SK-N-SH (cell line): ENCODE measurements at regions not wholly inside any gene's neighbourhood (a gene's known extent, or its start where the extent isn't known, plus 50 kb on each side); places are given as distances from the start of the nearest gene placed in this dataset.

Experiments used
- CTCF ChIA-PET: fragments of 300-600, 350-600 bp; formaldehyde crosslinking; extraction: SDS; loops from one replicate; lab custom pipeline; 2021; lab: Yijun Ruan, JAX
- POLR2A ChIA-PET: fragments of 350-600 bp; sonication (Branson Sonifier 250); formaldehyde crosslinking; extraction: SDS; loops from one replicate; lab custom pipeline; 2020; ENCODE audit warnings: antibody characterized with exemption, inconsistent platforms; lab: Yijun Ruan, JAX
- DNase-seq: peaks from one replicate; pipeline ENCODE4 v3.0.0; 2012
- H2AFZ ChIP-seq: fragments of 200-600 bp; sonication (generic); 2 replicates; pipeline ENCODE4 v1.8.1; 2016; ENCODE audit warnings: antibody characterized with exemption, mild to moderate bottlenecking, low read depth
- H3F3A ChIP-seq: fragments of 200-600 bp; sonication (generic); replicated peaks from 2 replicates; pipeline ENCODE3; 2016; ENCODE audit warnings: antibody characterized with exemption, mild to moderate bottlenecking; ENCODE audit not compliant: insufficient read depth
- H3K27ac ChIP-seq, 2 experiments: fragments of 200-500 bp in 1 of 2; fragments of 200-600 bp in 1 of 2; sonication (Bioruptor generic) in 1 of 2; sonication (generic), shearing (Covaris generic) in 1 of 2; 2 replicates each; pipeline versions ENCODE4 v1.5.1 to v1.6.1; 2014 to 2016; ENCODE audit warnings: low read depth in 2 of 2, inconsistent platforms in 1 of 2, low read length in 1 of 2, mild to moderate bottlenecking in 1 of 2, mixed read lengths in 1 of 2
- H3K27me3 ChIP-seq: fragments of 200-600 bp; sonication (generic), shearing (Covaris generic); 2 replicates; pipeline ENCODE4 v1.6.1; 2016; ENCODE audit warnings: mixed run types; ENCODE audit not compliant: insufficient read depth
- H3K36me3 ChIP-seq, 2 experiments: fragments of 200-500 bp in 1 of 2; fragments of 200-600 bp in 1 of 2; sonication (Bioruptor generic) in 1 of 2; sonication (generic) in 1 of 2; replicated peaks in 1 of 2; 2 replicates each; pipeline versions ENCODE3 to v1.5.1; 2014 to 2016; ENCODE audit warnings: low read length in 1 of 2, mild to moderate bottlenecking in 1 of 2; ENCODE audit not compliant: insufficient read depth in 2 of 2, control insufficient read depth in 1 of 2
- H3K4me1 ChIP-seq, 2 experiments: fragments of 200-500 bp in 1 of 2; fragments of 200-600 bp in 1 of 2; sonication (Bioruptor generic) in 1 of 2; sonication (generic), shearing (Covaris generic) in 1 of 2; 2 replicates each; pipeline versions ENCODE4 v1.5.1 to v1.6.1; 2014 to 2016; ENCODE audit warnings: low read depth in 1 of 2, low read length in 1 of 2, mixed run types in 1 of 2; ENCODE audit not compliant: insufficient read depth in 2 of 2, control insufficient read depth in 1 of 2
- H3K4me2 ChIP-seq: fragments of 200-600 bp; sonication (generic), shearing (Covaris generic); 2 replicates; pipeline ENCODE4 v1.6.1; 2017; ENCODE audit warnings: mixed run types
- H3K4me3 ChIP-seq, 2 experiments: fragments of 200-500 bp in 1 of 2; fragments of 200-600 bp in 1 of 2; sonication (Bioruptor generic) in 1 of 2; sonication (generic), shearing (Covaris generic) in 1 of 2; 2 replicates each; pipeline versions ENCODE4 v1.5.1 to v1.8.1; 2014 to 2016; ENCODE audit warnings: low read depth in 2 of 2, inconsistent platforms in 1 of 2, low read length in 1 of 2, mild to moderate bottlenecking in 1 of 2, mixed read lengths in 1 of 2, moderate library complexity in 1 of 2
- H3K79me2 ChIP-seq: fragments of 200-600 bp; sonication (generic); 2 replicates; pipeline ENCODE4 v1.8.1; 2017; ENCODE audit warnings: mild to moderate bottlenecking; ENCODE audit not compliant: insufficient read depth
- H3K9ac ChIP-seq: fragments of 200-600 bp; sonication (generic); 2 replicates; pipeline ENCODE4 v1.6.1; 2017; ENCODE audit warnings: mixed run types
- H3K9me2 ChIP-seq: fragments of 200-600 bp; sonication (generic); 2 replicates; pipeline ENCODE4 v1.6.1; 2017; ENCODE audit warnings: mixed run types
- H3K9me3 ChIP-seq: fragments of 200-600 bp; sonication (generic); 2 replicates; pipeline ENCODE4 v1.6.1; 2017; ENCODE audit warnings: mixed run types, mild to moderate bottlenecking, moderate library complexity
- H4K20me1 ChIP-seq: fragments of 200-600 bp; sonication (generic); 2 replicates; pipeline ENCODE4 v1.6.1; 2017; ENCODE audit warnings: mild to moderate bottlenecking, mixed run types; ENCODE audit not compliant: insufficient read depth
- FOXM1 ChIP-seq: IDR thresholded peaks from 2 replicates; pipeline ENCODE4 v1.4.0; 2012; ENCODE audit warnings: low read depth, mild to moderate bottlenecking
- GABPA ChIP-seq: IDR thresholded peaks from 2 replicates; pipeline ENCODE4 v1.4.0; 2012; ENCODE audit warnings: low read depth, mild to moderate bottlenecking
- MEF2A ChIP-seq: IDR thresholded peaks from 2 replicates; pipeline ENCODE4 v1.4.0; 2012; ENCODE audit warnings: low read depth, borderline replicate concordance
- NFIC ChIP-seq: IDR thresholded peaks from 2 replicates; pipeline ENCODE4 v1.4.0; 2012; ENCODE audit warnings: borderline replicate concordance
- NRF1 ChIP-seq: IDR thresholded peaks from 2 replicates; pipeline ENCODE4 v1.6.1; 2012; ENCODE audit warnings: low read depth, mild to moderate bottlenecking, low read length
- RCOR1 ChIP-seq: fragments of 150-350 bp; IDR thresholded peaks from 2 replicates; pipeline ENCODE4 v1.6.1; 2017; ENCODE audit warnings: antibody characterized with exemption, low read length
- SIN3A ChIP-seq: IDR thresholded peaks from 2 replicates; pipeline ENCODE4 v1.6.1; 2012; ENCODE audit warnings: low read depth, mild to moderate bottlenecking, low read length, moderate library complexity, borderline replicate concordance
- SMC3 ChIP-seq: IDR thresholded peaks from 2 replicates; pipeline ENCODE4 v1.6.1; 2012; ENCODE audit warnings: low read depth, low read length, improper control_type of control experiment
- TAF1 ChIP-seq: IDR thresholded peaks from 2 replicates; pipeline ENCODE4 v1.6.1; 2012; ENCODE audit warnings: low read depth, mild to moderate bottlenecking, low read length, moderate library complexity, borderline replicate concordance
- YY1 ChIP-seq: IDR thresholded peaks from 2 replicates; pipeline ENCODE4 v1.4.0; 2012; ENCODE audit warnings: low read depth, mild to moderate bottlenecking
- WGBS: methylation state at CpG from one replicate; pipeline ENCODE4 v1.1.6; 2017; ENCODE audit warnings: low lambda C conversion rate; 5-methylcytosine and 5-hydroxymethylcytosine counted together
- TF ChIP-seq, protein P1 (sequence below): IDR thresholded peaks from 2 replicates; pipeline ENCODE4; 2012
- TF ChIP-seq, protein P2 (sequence below): fragments of 200-600 bp; sonication (generic); IDR thresholded peaks from 2 replicates; pipeline ENCODE4 v1.6.1; 2017; ENCODE audit warnings: antibody characterized with exemption, mild to moderate bottlenecking, moderate library complexity
- TF ChIP-seq, protein P3 (sequence below): IDR thresholded peaks from 2 replicates; pipeline ENCODE4 v1.4.0; 2012; ENCODE audit warnings: low read depth, borderline replicate concordance
- TF ChIP-seq, protein P4 (sequence below): IDR thresholded peaks from 2 replicates; pipeline ENCODE4 v1.4.0; 2012; ENCODE audit warnings: low read depth
- TF ChIP-seq, protein P5 (sequence below): fragments of 150-350 bp; IDR thresholded peaks from 2 replicates; pipeline ENCODE4 v1.6.1; 2017; ENCODE audit warnings: antibody characterized with exemption, low read length, low read depth, borderline replicate concordance

DNA sequence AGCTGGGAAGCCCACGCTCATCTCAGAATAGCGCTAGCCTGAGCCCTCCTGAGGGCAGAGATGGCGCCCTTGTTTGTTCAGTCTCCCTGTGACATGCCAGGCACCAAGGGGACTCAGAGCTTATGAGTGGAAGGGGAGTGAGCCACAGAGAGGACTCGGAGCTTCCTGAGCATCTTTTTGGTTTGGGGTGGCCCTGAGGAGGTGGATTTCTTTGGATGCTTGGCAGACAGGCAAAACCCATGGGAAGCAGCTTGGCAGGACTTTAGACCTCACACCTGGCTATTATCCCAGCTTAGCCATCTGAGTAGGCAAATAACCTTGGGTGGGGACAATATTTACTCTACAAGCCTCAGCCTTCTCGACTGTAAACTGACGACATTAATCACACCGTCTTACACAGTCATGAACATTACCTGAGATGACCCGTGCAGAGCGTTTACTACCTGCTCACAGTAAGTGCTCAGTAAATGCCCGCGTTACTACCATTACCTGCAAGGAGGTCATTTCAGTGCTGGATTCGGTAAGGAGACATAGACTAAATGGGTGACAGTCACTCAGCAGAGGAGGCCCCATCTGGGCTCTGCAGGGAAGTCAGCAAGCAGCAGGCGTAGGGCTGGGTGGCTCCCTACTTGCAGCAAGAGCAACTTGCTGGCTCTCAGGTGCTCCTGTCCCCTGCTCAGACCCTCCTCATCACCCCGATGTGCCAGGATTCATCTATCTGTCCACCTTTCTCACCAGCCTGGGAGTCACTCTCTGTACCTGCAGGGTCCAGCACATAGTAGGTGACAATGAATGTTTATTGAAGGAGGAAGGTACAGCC is 54.9 kb downstream of the KLHDC7A start:
- Histone ChIP-seq H3K9me2 (no peaks in the 10 kb centered on the region), H3K27me3 (no peaks in the 10 kb centered on the region), H2AFZ (no peak overlapping the region), H3K4me2 (no peak overlapping the region), H3K79me2 (no peaks in the 10 kb centered on the region), H3K4me3 (no peak overlapping the region), H3K27ac (no peak overlapping the region), H4K20me1 (no peaks in the 10 kb centered on the region), H3F3A (no peaks in the 10 kb centered on the region), H3K9me3 (no peaks in the 10 kb centered on the region), H3K36me3 (no peaks in the 10 kb centered on the region), H3K4me1 (peaks cover 0 to 3% of the 10 kb centered on the region in 2 experiments; a peak in 1 of 4 replicates), H3K9ac (no peak overlapping the region)
- TF ChIP-seq GABPA, result no peak
- TF ChIP-seq, protein P1, sequence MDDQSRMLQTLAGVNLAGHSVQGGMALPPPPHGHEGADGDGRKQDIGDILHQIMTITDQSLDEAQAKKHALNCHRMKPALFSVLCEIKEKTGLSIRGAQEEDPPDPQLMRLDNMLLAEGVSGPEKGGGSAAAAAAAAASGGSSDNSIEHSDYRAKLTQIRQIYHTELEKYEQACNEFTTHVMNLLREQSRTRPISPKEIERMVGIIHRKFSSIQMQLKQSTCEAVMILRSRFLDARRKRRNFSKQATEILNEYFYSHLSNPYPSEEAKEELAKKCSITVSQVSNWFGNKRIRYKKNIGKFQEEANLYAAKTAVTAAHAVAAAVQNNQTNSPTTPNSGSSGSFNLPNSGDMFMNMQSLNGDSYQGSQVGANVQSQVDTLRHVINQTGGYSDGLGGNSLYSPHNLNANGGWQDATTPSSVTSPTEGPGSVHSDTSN, result no peak
- TF ChIP-seq SMC3, result no peak
- no peak for TF ChIP-seq FOXM1
- no peak for TF ChIP-seq NFIC
- no peak for TF ChIP-seq TAF1
- no peak for TF ChIP-seq MEF2A
- TF ChIP-seq, protein P2, sequence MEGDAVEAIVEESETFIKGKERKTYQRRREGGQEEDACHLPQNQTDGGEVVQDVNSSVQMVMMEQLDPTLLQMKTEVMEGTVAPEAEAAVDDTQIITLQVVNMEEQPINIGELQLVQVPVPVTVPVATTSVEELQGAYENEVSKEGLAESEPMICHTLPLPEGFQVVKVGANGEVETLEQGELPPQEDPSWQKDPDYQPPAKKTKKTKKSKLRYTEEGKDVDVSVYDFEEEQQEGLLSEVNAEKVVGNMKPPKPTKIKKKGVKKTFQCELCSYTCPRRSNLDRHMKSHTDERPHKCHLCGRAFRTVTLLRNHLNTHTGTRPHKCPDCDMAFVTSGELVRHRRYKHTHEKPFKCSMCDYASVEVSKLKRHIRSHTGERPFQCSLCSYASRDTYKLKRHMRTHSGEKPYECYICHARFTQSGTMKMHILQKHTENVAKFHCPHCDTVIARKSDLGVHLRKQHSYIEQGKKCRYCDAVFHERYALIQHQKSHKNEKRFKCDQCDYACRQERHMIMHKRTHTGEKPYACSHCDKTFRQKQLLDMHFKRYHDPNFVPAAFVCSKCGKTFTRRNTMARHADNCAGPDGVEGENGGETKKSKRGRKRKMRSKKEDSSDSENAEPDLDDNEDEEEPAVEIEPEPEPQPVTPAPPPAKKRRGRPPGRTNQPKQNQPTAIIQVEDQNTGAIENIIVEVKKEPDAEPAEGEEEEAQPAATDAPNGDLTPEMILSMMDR, result no peak
- TF ChIP-seq YY1, result no peak
- TF ChIP-seq, protein P3, sequence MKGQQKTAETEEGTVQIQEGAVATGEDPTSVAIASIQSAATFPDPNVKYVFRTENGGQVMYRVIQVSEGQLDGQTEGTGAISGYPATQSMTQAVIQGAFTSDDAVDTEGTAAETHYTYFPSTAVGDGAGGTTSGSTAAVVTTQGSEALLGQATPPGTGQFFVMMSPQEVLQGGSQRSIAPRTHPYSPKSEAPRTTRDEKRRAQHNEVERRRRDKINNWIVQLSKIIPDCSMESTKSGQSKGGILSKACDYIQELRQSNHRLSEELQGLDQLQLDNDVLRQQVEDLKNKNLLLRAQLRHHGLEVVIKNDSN, result no peak
- TF ChIP-seq RCOR1, result no peak
- TF ChIP-seq, protein P4, sequence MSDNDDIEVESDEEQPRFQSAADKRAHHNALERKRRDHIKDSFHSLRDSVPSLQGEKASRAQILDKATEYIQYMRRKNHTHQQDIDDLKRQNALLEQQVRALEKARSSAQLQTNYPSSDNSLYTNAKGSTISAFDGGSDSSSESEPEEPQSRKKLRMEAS, result no peak
- no peak for TF ChIP-seq SIN3A
- no peak for TF ChIP-seq NRF1
- TF ChIP-seq, protein P5, sequence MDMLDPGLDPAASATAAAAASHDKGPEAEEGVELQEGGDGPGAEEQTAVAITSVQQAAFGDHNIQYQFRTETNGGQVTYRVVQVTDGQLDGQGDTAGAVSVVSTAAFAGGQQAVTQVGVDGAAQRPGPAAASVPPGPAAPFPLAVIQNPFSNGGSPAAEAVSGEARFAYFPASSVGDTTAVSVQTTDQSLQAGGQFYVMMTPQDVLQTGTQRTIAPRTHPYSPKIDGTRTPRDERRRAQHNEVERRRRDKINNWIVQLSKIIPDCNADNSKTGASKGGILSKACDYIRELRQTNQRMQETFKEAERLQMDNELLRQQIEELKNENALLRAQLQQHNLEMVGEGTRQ, result no peak
- CTCF ChIA-PET, result interaction anchor here (0.8 to 1.1 kb wide), 3 partner anchors 8 to 233 kb away, joined by 3 read pairs; no protein-coding TSS in a partner anchor
- WGBS, result 46% methylated on average over 12 of the region's 14 CpGs
- POLR2A ChIA-PET, result no interaction called here
- no peak for DNase-seq
